HG02588 (cell line): ENCODE measurements at regions not wholly inside any gene's neighbourhood (a gene's known extent, or its start where the extent isn't known, plus 50 kb on each side); places are given as distances from the start of the nearest gene placed in this dataset.

Experiments
- ATAC-seq: cut with Tn5 transposase; IDR thresholded peaks from one replicate; pipeline ENCODE4 v1.9.1; 2021; ENCODE audit warnings: mild to moderate bottlenecking, moderate library complexity; ENCODE audit not compliant: unreplicated experiment

DNA sequence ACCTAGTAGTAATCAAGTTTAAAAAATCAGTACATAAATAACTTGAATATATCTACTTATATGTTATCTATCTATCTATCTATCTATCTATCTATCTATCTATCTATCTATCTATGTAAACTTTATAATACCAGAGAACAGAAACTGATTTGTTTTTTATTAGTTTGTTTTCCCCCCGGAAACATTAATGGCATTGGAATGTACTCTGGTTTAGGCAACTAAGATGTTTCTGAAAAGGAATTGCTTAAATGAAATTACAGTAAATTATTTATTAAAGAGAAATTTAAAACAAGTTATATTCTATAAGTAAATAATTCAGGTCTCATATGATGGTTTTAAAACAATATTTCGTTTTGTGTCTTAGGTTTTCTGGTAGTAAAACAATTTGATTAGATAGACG, 681.0 kb upstream of the ADAMTS5 start:
- ATAC-seq, result no peak

DNA sequence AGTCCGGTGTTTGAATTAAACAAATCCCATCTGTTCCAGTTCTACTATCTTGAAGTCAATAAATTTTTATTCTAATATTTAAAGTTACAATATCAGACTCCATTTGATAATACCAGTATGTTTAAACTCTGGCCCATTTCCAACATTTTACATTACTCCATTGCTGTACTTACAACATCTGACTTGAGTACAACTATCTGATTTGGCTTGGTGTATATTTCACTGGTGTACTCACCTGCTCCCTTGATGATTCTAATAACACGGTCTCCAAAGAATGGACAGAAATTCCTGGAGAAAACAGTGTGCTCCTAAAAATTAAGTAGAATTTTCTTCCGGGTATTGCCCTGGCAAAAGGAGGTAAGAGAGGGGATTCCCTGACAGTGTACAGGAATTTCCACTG, 680.5 kb upstream of the ADAMTS5 start:
- ATAC-seq, result no peak

DNA sequence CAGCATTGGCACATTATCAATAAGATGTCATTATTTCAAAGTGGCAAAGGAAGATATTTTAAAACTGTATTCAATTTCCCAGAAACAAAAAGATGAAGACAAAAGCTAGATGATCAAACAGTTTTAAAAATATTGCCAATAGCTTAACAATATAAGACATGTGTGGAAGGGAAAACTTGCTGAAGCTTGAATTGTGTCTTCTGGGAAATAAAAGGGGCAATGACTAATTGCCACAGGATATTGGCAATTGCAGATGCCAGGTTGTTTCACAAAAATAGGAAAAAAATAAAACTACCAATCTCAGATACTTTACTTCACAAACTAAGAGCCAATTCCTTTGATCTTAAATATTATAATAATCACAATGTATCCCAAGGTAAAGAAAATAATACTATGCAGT, 679.8 kb upstream of the ADAMTS5 start:
- no peak for ATAC-seq

GRCh38 chr21:27646056-27646455, 679.2 kb upstream of the ADAMTS5 start:
- no peak for ATAC-seq

DNA sequence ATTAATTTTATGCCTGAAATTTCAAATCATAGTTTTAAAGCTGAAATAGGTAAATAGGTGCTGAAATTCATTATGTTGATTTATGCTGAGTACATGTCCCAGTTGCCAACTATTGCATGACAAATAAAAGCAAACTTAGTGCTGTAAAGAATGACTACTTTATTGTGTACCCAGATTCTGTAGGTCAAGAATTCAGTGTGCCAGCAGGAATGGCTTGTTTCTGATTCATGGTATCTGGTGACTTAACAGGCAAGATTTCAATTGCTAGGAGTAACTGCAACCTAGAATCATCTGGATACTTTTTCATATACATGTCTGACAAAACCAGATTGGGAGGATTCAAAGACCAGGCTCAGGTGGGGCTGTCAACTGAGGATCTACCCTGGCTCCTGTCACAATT, 678.4 kb upstream of the ADAMTS5 start:
- no peak for ATAC-seq

GRCh38 chr21:27643326-27643725, 676.4 kb upstream of the ADAMTS5 start:
- ATAC-seq, result no peak

DNA sequence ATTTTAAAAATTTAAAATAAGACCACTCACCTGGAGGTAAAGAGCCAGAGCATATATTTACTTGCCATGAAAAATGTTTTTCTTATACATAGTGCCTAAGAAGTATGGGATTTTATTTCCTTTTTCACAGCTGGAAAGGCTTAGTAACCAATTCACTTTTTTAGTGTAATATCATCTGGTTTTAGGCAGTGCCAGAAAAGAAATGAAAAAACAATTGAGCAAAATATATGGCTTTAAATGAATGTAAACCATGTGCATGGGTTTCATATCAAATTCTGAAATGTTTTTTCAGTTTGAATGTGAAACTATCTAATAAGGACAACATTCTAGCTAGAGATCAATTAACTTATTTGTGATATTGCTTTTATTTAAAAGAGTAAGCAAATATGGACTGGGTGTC, 672.4 kb upstream of the ADAMTS5 start:
- no peak for ATAC-seq

GRCh38 chr21:27636656-27637055, 669.8 kb upstream of the ADAMTS5 start:
- no peak for ATAC-seq

GRCh38 chr21:27633631-27634030, 666.7 kb upstream of the ADAMTS5 start:
- no peak for ATAC-seq

DNA sequence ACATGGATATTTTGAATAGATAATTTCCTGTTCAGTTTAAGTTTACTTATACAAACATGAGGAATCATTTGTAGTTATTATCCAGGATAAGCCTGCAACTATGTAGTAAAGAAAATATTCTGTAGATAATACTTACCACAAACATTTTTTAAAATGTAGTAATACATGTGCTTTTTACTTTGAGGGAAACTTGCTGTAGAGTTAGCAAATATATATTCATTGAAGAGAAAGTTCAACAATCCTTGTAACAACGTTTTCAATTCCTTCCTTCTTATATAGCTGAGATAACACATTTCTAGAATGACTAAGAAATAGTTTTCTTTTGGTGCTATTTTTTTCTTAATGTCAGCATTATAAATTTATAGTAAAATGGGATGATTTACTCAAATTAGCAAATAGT, 664.6 kb upstream of the ADAMTS5 start:
- ATAC-seq, result no peak

DNA sequence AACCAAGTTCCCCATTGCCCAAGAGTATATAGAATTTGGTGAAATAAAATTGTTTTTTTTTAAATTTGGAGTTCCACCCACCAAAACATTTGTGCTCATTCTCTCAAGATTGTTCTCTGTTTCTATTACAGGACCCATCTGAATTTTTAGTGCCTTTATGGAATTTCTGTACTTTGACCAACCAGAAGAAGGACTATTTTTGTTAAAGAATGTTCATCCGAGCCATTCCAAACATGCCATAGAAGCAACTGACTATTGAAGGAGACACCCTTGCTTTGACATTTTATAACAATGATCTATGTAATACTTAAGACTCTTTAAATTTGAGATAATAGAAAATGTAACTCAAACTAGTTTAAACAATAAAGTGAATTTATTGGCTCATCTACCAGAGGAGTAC, 655.7 kb upstream of the ADAMTS5 start:
- no peak for ATAC-seq

DNA sequence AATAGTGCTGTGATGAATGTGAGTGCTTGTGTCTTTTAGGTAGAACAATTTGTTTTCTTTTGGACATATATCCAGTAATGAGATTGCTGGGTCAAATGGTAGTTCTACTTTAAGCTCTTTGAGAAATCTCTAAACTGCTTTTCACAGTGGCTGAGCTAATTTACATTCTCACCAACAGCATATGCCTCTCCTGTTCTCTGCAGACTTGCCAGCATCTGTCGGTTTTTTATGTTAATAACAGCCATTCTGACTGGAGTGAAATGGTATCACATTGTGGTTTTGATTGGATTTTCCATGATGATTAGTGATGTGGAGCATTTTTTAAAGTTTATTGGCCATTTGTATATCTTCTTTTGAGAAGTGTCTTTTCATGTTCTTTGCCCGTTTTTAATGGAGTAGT, 647.3 kb upstream of the ADAMTS5 start:
- no peak for ATAC-seq

DNA sequence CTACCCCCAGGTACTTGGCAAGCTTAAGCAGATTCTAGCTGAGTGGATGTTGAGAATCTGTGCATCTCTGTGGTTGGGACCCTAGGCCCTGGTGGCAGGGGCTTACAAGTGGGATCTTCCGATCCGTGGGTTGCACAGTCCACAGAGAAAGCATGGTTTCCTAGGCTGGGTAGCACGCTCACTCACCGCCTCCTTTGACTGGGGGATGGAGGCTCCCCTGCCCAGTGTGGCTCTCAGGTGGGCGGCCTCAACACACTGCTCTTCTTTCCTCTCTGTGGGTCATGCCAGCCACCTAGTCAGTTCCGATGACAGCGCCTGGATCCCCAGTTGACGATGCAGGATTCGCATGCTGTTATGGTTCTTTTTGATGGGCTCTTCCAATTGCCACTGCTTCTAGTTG, 639.5 kb upstream of the ADAMTS5 start:
- no peak for ATAC-seq

- no peak for ATAC-seq
Observed at GRCh38 chr21:27596196-27596595, 629.3 kb upstream of the ADAMTS5 start.

GRCh38 chr21:27595716-27596115, 628.8 kb upstream of the ADAMTS5 start:
- no peak for ATAC-seq

- ATAC-seq, result no peak
Observed at GRCh38 chr21:27590271-27590670, 623.4 kb upstream of the ADAMTS5 start.

DNA sequence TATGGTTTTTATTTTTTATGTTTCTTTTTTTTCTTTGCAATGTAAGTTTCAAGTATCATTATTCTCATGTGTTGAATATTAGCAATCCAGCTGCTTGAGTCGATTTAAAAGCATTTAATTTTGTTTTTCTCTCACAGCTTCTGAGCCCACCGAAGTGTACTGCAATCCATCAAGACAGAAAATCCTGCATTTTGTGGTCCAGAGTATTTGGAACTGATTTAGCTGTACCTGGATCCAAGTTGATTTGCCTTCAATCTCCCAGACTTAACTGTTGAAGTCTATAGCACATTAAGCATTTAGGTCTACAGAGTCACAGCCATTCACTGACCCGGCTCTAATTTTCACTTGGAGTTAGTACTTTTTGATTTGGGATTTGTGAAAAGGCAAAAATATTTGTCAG, 622.9 kb upstream of the ADAMTS5 start:
- no peak for ATAC-seq

GRCh38 chr21:27586986-27587385, 620.1 kb upstream of the ADAMTS5 start:
- ATAC-seq, result no peak

DNA sequence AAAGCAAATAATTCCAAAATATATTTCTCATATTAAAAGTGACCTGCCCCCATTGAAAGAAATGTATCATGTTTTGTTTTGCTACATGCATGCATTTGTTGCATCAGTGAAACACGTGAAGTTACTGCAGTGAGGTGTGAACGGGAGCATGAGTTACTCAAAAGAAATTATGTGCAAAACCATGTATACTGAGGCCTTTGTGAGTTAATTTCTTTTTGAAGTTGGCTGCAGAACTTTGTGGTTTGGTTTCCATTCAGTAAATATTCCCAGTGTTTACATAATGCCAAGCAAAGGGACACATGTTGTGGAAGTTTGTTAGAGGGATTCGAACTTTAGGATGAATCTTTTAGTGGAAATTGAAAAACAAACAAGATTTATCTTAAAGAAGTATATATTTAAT, 619.4 kb upstream of the ADAMTS5 start:
- ATAC-seq, result no peak

GRCh38 chr21:27584256-27584655, 617.4 kb upstream of the ADAMTS5 start:
- ATAC-seq, result no peak

DNA sequence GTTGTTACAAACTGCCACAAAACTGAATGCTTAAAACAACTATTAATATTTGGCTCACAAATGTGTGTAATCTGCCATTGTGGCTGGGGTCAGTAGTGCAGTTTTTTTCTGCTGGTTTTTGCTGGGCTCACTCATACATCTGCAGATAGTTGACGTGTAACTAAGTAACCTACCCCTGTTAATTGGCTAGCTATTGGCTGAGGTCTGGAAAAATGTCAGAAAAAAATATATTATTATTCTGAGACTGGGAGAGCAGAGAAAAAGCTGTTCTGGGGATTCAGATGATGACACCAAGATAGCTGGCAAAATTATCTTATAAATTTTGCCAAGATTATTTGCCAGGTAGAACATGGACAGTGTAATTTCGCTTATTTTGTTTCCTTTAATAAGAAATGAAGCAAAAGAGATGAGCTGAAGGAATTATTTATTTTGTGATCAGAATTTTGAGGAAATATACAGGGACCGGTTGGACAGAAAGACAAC, 616.1 kb upstream of the ADAMTS5 start:
- ATAC-seq, result no peak

DNA sequence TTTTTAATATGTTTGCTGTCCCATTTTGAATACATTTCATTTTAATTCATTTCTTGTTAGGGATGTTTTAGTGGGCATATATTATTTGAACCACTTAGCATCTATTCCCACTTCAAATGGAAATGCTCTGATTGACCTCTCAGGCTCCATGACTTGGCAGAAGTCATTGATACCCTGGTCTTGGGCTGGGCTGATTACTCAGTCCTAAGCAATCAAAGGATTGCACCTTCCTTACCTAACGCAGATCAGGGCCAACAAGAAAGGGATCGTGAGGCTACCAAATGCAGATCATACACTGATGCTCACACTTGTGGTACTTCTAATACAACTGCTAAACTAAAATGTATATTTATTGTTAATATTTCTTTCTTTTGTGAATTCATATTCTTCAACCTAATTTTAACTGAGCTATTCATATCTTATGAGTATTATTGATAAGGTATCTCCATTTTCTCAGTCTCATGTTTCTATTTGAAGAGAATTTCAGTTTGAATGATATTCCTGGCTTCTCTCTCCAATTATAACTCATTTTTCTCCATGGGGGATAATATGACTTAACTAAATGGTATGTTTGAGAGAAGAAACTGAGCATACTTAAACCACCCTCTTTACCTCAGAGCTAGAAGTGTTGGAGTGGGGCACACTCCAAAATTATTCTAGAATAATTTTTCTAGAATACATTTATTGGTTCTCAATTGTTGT, 615.5 kb upstream of the ADAMTS5 start:
- ATAC-seq, result no peak

- ATAC-seq, result no peak
Observed at GRCh38 chr21:27581168-27581567, 614.3 kb upstream of the ADAMTS5 start.
